Smooth muscle cell (in vitro differentiated cells): ENCODE measurements at regions not wholly inside any gene's neighbourhood (a gene's known extent, or its start where the extent isn't known, plus 50 kb on each side); places are given as distances from the start of the nearest gene placed in this dataset.
A peak's percentile ranks its signal among the peaks of the same experiment; 100 is the strongest.

Experiments
- DNase-seq: peaks from one replicate; lab custom pipeline; 2025; ENCODE audit not compliant: unreplicated experiment; lab: John Stamatoyannopoulos, UW
- H2AFZ ChIP-seq: fragments of 200-600 bp; sonication (generic); 2 replicates; pipeline ENCODE4 v1.6.0; 2016; ENCODE audit warnings: antibody characterized with exemption, low read depth, mild to moderate bottlenecking
- H3F3A ChIP-seq: fragments of 200-600 bp; sonication (generic); 2 replicates; pipeline ENCODE4 v1.6.0; 2017; ENCODE audit warnings: antibody characterized with exemption, low read depth
- H3K27ac ChIP-seq: fragments of 200-600 bp; sonication (generic); 2 replicates; pipeline ENCODE4 v1.5.1; 2016; ENCODE audit warnings: low read depth, mild to moderate bottlenecking
- H3K27me3 ChIP-seq: fragments of 200-600 bp; sonication (generic); 2 replicates; pipeline ENCODE4 v1.6.1; 2016; ENCODE audit warnings: low read depth, mild to moderate bottlenecking
- H3K36me3 ChIP-seq: fragments of 200-600 bp; sonication (generic); 2 replicates; pipeline ENCODE4 v1.5.1; 2016; ENCODE audit warnings: low read depth
- H3K4me1 ChIP-seq: fragments of 200-600 bp; sonication (generic); 2 replicates; pipeline ENCODE4 v1.5.1; 2016; ENCODE audit warnings: low read depth
- H3K4me2 ChIP-seq: fragments of 200-600 bp; sonication (generic); 2 replicates; pipeline ENCODE4 v1.6.0; 2016; ENCODE audit warnings: mild to moderate bottlenecking
- H3K4me3 ChIP-seq: fragments of 200-600 bp; sonication (generic); 2 replicates; pipeline ENCODE4 v1.5.1; 2016; ENCODE audit warnings: mild to moderate bottlenecking
- H3K79me2 ChIP-seq: fragments of 200-600 bp; sonication (generic); 2 replicates; pipeline ENCODE4 v1.6.0; 2016; ENCODE audit warnings: low read depth, mild to moderate bottlenecking
- H3K9ac ChIP-seq: fragments of 200-600 bp; sonication (generic); 2 replicates; pipeline ENCODE4 v1.6.0; 2016; ENCODE audit warnings: low read depth
- H3K9me3 ChIP-seq: fragments of 200-600 bp; sonication (generic); replicated peaks from 2 replicates; pipeline ENCODE4 v1.5.1; 2016; ENCODE audit warnings: low read depth
- H4K20me1 ChIP-seq: fragments of 200-600 bp; sonication (generic); 2 replicates; pipeline ENCODE4 v1.6.0; 2016; ENCODE audit warnings: low read depth
- WGBS: methylation state at CpG from one replicate; pipeline ENCODE4 v1.1.7; 2016; ENCODE audit warnings: low lambda C conversion rate; 5-methylcytosine and 5-hydroxymethylcytosine counted together
- TF ChIP-seq, protein P1 (sequence below): fragments of 200-600 bp; sonication (generic); IDR thresholded peaks from 2 replicates; pipeline ENCODE4 v1.5.1; 2017; ENCODE audit warnings: borderline replicate concordance, mild to moderate bottlenecking, antibody characterized with exemption; ENCODE audit not compliant: insufficient read depth, poor library complexity, severe bottlenecking

DNA sequence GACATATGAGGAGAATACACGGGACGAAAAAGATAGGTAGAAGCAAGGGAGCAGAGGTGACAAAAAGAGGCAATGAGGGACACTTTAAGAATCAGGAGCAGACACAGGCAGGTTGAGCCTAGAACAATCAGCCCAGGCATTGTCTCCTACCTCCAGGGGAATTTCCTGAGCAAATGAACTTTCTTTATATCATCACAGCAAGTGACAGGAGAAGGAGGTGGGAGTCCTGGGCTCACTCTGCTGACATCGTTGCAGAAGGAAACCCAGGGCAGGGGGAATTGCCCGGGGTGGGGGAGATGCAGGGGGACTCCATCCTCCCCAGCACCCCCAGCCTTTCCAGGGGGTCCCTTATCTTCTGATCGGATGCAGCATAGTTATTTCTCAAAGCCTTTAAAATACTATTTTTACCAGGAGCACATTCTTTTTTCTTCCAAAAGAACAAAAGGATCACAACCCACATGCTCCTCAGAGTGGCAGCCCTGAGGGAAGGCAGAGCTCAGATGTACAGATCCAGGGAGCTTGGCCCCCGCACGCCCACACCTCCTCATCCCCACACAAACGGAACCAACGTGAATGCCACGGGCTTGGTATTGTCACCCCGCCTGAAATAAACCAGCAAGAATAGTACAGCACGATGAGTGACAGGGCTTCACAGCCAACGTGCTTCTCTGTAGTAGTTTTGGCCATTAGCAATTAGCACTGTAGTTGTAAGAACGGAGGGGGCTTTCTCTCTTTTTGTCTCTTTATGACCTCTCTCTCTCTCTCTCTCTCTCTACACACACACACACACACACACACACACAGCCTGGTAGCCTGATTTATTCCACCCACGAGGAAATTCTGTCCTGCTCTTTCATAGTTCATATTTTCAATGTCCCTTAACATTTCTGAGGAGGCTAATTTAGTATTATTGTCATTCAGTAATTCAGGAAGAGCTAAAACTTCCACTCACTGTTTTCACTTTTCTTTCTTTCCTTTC is 169.5 kb upstream of the UBL3 start:
- Histone ChIP-seq H3K79me2 (no peaks in the 10 kb centered on the region), H3K27me3 (no peaks in the 10 kb centered on the region), H3K4me2 (peak overlapping the region; percentile 31), H3K36me3 (no peaks in the 10 kb centered on the region), H3F3A (no peaks in the 10 kb centered on the region), H3K9ac (no peak overlapping the region), H3K4me1 (peaks cover 20% of the 10 kb centered on the region), H3K27ac (peak overlapping the region; percentile 71), H3K4me3 (no peak overlapping the region), H4K20me1 (no peaks in the 10 kb centered on the region), H2AFZ (no peak overlapping the region), H3K9me3 (no peaks in the 10 kb centered on the region)
- TF ChIP-seq, protein P1, sequence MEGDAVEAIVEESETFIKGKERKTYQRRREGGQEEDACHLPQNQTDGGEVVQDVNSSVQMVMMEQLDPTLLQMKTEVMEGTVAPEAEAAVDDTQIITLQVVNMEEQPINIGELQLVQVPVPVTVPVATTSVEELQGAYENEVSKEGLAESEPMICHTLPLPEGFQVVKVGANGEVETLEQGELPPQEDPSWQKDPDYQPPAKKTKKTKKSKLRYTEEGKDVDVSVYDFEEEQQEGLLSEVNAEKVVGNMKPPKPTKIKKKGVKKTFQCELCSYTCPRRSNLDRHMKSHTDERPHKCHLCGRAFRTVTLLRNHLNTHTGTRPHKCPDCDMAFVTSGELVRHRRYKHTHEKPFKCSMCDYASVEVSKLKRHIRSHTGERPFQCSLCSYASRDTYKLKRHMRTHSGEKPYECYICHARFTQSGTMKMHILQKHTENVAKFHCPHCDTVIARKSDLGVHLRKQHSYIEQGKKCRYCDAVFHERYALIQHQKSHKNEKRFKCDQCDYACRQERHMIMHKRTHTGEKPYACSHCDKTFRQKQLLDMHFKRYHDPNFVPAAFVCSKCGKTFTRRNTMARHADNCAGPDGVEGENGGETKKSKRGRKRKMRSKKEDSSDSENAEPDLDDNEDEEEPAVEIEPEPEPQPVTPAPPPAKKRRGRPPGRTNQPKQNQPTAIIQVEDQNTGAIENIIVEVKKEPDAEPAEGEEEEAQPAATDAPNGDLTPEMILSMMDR: no peak
- DNase-seq: no peak
- 65% methylated on average over 15 of the region's 15 CpGs for WGBS

DNA sequence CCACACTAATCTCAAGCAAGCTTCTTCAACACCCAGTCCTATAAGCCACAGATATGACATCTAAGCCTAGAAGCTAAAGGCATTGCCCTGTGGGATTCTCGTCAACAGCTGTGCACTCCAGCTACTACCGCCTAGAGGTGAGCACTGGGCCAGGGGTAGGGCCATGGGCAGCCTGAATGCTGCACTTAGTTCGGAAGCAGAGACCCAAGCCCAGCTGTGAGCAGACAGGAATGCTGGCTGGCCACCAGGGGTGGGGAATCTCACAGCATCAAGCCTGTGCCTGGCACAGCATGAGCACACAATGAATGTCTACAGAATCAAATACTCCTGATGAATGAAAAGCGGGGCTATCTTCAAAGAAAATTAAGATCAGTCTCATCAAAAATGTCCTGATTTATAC is 167.5 kb upstream of the UBL3 start:
- H3K4me3 ChIP-seq: no peak overlapping the region
- H3K9ac ChIP-seq: no peak overlapping the region
- H3K27me3 ChIP-seq: no peaks in the 10 kb centered on the region
- DNase-seq: no peak
- H3K79me2 ChIP-seq: no peaks in the 10 kb centered on the region
- WGBS: 65% methylated on average over 4 of the region's 4 CpGs
- H4K20me1 ChIP-seq: no peaks in the 10 kb centered on the region
- H3K4me1 ChIP-seq: peaks cover 20% of the 10 kb centered on the region
- TF ChIP-seq, protein P1: no peak
- no peak overlapping the region for H3K27ac ChIP-seq
- no peak overlapping the region for H2AFZ ChIP-seq
- H3F3A ChIP-seq: no peaks in the 10 kb centered on the region
- no peaks in the 10 kb centered on the region for H3K9me3 ChIP-seq
- no peaks in the 10 kb centered on the region for H3K36me3 ChIP-seq
- H3K4me2 ChIP-seq: no peak overlapping the region

DNA sequence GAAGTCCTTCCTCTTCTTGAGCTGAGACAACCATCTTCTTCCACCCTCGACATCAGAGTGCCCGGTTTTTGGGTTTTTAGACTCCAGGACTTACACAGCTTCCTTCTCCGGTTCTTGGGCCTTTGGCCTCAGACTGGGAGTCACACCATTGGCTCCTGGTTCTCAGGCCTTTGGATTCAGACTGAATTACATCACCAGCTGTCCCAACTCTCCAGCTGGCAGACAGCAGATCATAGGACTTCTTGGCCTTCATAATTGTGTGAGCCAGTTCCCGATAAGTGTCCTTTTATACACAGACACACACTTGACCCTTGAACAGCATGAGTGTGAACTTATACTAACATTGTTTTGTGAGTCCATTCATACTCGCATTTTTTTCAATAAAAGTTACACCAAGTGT is 166.0 kb upstream of the UBL3 start:
- H3F3A ChIP-seq: no peaks in the 10 kb centered on the region
- H3K36me3 ChIP-seq: no peaks in the 10 kb centered on the region
- no peaks in the 10 kb centered on the region for H3K79me2 ChIP-seq
- H3K27me3 ChIP-seq: no peaks in the 10 kb centered on the region
- H3K27ac ChIP-seq: no peak overlapping the region
- TF ChIP-seq, protein P1: no peak
- no peak overlapping the region for H3K9ac ChIP-seq
- no peak overlapping the region for H3K4me2 ChIP-seq
- H3K4me3 ChIP-seq: no peak overlapping the region
- H4K20me1 ChIP-seq: no peaks in the 10 kb centered on the region
- H3K9me3 ChIP-seq: no peaks in the 10 kb centered on the region
- DNase-seq: no peak
- H2AFZ ChIP-seq: no peak overlapping the region
- peaks cover 20% of the 10 kb centered on the region for H3K4me1 ChIP-seq
- 86% methylated on average over 5 of the region's 5 CpGs for WGBS
